Peyer's patch (tissue), 4 donors: ENCODE measurements at regions not wholly inside any gene's neighbourhood (a gene's known extent, or its start where the extent isn't known, plus 50 kb on each side); places are given as distances from the start of the nearest gene placed in this dataset.

ENCODE experiments used
- DNase-seq, 3 donors: peaks; one replicate each; pipeline ENCODE4 v3.0.0-alpha.2; 2017 to 2019
- H3K27ac ChIP-seq, 4 donors: fragments of 200-600 bp; sonication (generic); one replicate each; pipeline ENCODE4 v1.5.1; 2016 to 2019
- H3K27me3 ChIP-seq, 2 donors: fragments of 200-600 bp; sonication (generic); one replicate each; pipeline ENCODE4 v1.5.1; 2019
- H3K36me3 ChIP-seq, 3 donors: fragments of 200-600 bp; sonication (generic); one replicate each; pipeline ENCODE4 v1.5.1; 2016 to 2019
- H3K4me1 ChIP-seq, 4 donors: fragments of 200-600 bp; sonication (generic); one replicate each; pipeline ENCODE4 v1.5.1; 2016 to 2019
- H3K4me3 ChIP-seq, 4 donors: fragments of 200-600 bp; sonication (generic); 1 replicate in 3 of 4; 2 replicates in 1 of 4; pipeline ENCODE4 v1.5.1; 2016 to 2019; ENCODE audit warnings: mild to moderate bottlenecking in 1 of 4
- H3K9me3 ChIP-seq, 4 donors: fragments of 200-600 bp; sonication (generic); one replicate each; pipeline ENCODE4 v1.5.1; 2016 to 2019; ENCODE audit warnings: mild to moderate bottlenecking in 1 of 4
- POLR2A ChIP-seq, 2 donors: fragments of 450-650 bp; IDR thresholded peaks; one replicate each; pipeline ENCODE4 v1.5.1; 2017; ENCODE audit warnings: antibody characterized with exemption in 2 of 2, mild to moderate bottlenecking in 2 of 2, moderate library complexity in 2 of 2
- TF ChIP-seq, protein P1 (sequence below), 6 experiments: fragments of 450-650 bp in 4 of 6; fragments of 200-600 bp in 2 of 6; sonication (generic) in 1 of 6; IDR thresholded peaks; one replicate each; pipeline ENCODE4 v1.5.1; 2017 to 2019; ENCODE audit warnings: antibody characterized with exemption in 6 of 6, mild to moderate bottlenecking in 3 of 6, moderate library complexity in 1 of 6

DNA sequence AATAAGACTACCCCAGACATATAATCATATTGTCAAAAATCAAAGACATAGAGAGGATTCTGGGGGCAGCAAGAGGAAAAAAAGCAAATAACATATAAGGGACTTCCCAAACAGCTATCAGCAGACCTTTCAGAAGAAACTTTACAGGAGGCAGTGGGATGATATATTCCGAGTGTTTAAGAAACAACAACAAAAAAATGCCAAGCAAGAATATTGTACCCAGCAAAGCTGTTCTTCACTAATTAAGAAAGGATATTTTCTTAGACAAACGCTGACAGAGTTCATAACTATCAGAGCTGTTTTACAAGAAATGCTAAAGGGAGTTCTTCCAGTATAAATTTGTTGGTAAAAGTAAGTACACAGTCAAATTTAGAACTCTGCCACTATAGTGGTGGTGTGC lies 243.3 kb upstream of the AFDN start:
- H3K9me3 ChIP-seq, result no peaks in the 10 kb centered on the region
- no peak overlapping the region for H3K27ac ChIP-seq
- H3K36me3 ChIP-seq, result no peaks in the 10 kb centered on the region
- no peaks in the 10 kb centered on the region for H3K4me1 ChIP-seq
- TF ChIP-seq, protein P1, sequence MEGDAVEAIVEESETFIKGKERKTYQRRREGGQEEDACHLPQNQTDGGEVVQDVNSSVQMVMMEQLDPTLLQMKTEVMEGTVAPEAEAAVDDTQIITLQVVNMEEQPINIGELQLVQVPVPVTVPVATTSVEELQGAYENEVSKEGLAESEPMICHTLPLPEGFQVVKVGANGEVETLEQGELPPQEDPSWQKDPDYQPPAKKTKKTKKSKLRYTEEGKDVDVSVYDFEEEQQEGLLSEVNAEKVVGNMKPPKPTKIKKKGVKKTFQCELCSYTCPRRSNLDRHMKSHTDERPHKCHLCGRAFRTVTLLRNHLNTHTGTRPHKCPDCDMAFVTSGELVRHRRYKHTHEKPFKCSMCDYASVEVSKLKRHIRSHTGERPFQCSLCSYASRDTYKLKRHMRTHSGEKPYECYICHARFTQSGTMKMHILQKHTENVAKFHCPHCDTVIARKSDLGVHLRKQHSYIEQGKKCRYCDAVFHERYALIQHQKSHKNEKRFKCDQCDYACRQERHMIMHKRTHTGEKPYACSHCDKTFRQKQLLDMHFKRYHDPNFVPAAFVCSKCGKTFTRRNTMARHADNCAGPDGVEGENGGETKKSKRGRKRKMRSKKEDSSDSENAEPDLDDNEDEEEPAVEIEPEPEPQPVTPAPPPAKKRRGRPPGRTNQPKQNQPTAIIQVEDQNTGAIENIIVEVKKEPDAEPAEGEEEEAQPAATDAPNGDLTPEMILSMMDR (IDR thresholded peaks at IDR 0.05), result no peak
- no peak for TF ChIP-seq POLR2A (IDR thresholded peaks at IDR 0.05)
- no peaks in the 10 kb centered on the region for H3K27me3 ChIP-seq
- no peak for DNase-seq
- H3K4me3 ChIP-seq, result no peak overlapping the region

DNA sequence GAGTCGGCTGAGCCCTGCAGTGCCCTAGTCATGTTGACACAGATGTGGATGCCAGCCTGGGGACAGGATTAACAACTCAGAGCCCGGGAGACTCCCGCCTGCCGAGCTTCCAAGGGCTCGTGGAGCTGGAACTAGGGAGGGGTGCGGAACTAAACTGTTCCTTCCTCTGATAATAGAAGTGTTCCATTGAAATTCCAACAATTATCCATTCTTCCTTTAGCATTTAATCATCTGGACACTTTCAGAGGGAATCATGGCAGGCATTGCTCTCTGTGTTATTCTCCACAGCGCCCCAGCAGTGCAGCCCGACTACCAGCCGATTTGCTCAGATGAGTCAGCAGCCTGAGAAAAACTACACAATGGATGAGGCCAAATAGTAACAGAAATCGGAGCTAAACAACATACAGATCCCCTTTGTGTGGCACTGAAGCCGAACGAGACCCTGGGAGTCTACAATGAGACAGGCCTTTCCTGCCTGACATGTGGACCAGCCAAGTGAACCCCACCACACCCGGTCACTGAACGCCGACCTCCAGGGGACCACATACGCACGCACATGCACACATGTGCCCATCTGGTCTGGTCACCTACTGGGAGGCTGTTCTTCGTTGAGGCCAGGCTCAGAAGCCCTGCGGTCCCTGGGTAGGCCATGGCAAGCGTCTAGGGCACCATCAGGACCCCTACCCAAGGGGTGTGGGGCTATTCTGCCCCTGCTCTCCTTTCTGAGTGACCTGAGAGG lies 238.4 kb upstream of the AFDN start:
- Histone ChIP-seq H3K9me3 (no peaks in the 10 kb centered on the region), H3K36me3 (no peaks in the 10 kb centered on the region), H3K4me1 (no peaks in the 10 kb centered on the region), H3K27ac (no peak overlapping the region), H3K4me3 (no peak overlapping the region), H3K27me3 (no peaks in the 10 kb centered on the region)
- no peak for TF ChIP-seq POLR2A (IDR thresholded peaks at IDR 0.05)
- TF ChIP-seq, protein P1 (IDR thresholded peaks at IDR 0.05), result no peak
- DNase-seq, result peak in 2 of 3 donors; percentile 8 to 35

DNA sequence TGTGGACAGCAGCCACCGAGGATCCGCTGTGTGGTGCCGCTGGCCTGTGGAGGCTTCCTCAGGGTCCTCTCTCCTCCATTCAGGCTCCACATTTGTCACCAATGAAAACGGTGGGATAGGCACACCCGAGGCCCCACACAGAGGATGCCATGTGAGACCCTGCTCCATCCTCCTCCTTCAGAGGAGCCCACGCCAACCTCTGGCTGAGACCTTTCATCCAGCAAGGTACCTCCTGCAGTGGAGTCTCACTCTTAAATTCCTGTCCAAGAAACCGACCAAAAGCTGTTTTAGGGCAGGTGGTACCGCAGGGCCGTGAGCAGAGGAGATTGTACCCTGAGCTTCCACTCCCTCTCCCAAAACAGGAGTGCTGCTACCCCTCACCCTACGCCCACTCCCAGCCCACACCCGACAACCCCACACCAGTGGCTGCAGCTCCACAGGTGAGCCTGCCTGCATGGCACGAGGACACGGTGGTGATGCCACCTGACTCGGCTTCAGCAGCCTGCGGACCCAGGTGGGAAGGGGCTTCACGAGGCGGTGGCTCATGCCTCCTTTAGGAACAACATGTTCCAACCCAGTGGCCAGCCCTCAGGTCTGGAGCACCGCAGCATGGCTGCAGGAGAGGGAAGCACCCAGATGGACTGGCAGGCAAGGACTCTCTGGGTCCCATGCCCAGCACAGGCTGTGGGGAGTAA lies 237.6 kb upstream of the AFDN start:
- Histone ChIP-seq H3K27ac (no peak overlapping the region), H3K4me1 (no peaks in the 10 kb centered on the region), H3K9me3 (no peaks in the 10 kb centered on the region), H3K4me3 (no peak overlapping the region), H3K36me3 (no peaks in the 10 kb centered on the region), H3K27me3 (no peaks in the 10 kb centered on the region)
- DNase-seq, result peak in 1 of 3 donors; percentile 1
- TF ChIP-seq, protein P1 (IDR thresholded peaks at IDR 0.05), result no peak
- no peak for TF ChIP-seq POLR2A (IDR thresholded peaks at IDR 0.05)

DNA sequence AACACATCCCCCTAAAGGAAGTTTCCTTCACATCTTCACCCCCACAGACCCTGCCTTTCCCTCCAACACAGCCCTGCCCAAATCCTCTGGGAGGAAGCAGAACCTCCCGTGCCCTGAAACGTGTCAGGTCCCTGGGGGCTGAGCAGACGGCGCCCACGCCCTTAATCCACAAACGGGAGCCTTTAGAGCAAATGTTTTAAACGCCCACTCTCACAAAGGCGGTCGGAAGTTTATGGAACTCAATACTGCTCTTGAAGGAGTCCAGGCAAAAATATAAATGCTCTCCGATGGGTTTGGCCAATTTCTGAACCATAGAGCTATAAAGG lies 237.1 kb upstream of the AFDN start:
- no peaks in the 10 kb centered on the region for H3K9me3 ChIP-seq
- peak in 1 of 3 donors; percentile 0 for DNase-seq
- no peaks in the 10 kb centered on the region for H3K27me3 ChIP-seq
- TF ChIP-seq, protein P1 (IDR thresholded peaks at IDR 0.05), result no peak
- TF ChIP-seq POLR2A (IDR thresholded peaks at IDR 0.05), result no peak
- no peak overlapping the region for H3K4me3 ChIP-seq
- H3K4me1 ChIP-seq, result no peaks in the 10 kb centered on the region
- no peak overlapping the region for H3K27ac ChIP-seq
- no peaks in the 10 kb centered on the region for H3K36me3 ChIP-seq

DNA sequence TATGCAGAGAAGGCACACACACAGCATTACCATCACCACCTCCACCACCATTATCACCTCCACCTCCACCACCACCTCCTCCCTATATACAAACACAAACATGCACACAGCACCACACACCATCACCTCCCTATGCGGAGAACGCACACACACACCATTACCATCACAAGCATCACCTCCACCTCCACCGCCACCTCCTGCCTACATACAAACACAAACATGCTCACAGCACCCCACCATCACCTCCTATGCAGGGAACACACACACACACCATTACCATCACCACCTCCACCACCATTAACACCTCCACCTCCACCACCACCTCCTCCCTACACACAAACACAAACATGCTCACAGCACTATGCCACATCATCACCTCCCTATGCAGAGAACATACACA lies 236.5 kb upstream of the AFDN start:
- TF ChIP-seq POLR2A (IDR thresholded peaks at IDR 0.05), result no peak

More for the DNA sequence above, 236.5 kb upstream of the AFDN start:
- DNase-seq, result peak in 1 of 3 donors; percentile 10
- Histone ChIP-seq H3K9me3 (no peaks in the 10 kb centered on the region), H3K36me3 (no peaks in the 10 kb centered on the region), H3K27ac (no peak overlapping the region), H3K27me3 (no peaks in the 10 kb centered on the region), H3K4me1 (no peaks in the 10 kb centered on the region), H3K4me3 (no peak overlapping the region)
